IMR-90 (cell line): ENCODE measurements at regions not wholly inside any gene's neighbourhood (a gene's known extent, or its start where the extent isn't known, plus 50 kb on each side); places are given as distances from the start of the nearest gene placed in this dataset.

Source experiments
- ATAC-seq: fragments of 200-7000 bp; cut with Tn5 transposase; 2 replicates; pipeline ENCODE4 v1.9.1; 2020; ENCODE audit warnings: low read depth, mild to moderate bottlenecking, moderate library complexity
- BruUV-seq: library from RNA; stranded (reverse); fragments of 400-500 nt; replicated peaks from 2 replicates; lab custom pipeline; 2021; lab: Mats Ljungman, UMichigan
- CTCF ChIA-PET: fragments of 300-600 bp; formaldehyde crosslinking; extraction: SDS; loops from one replicate; lab custom pipeline; 2021; ENCODE audit warnings: antibody characterized with exemption; lab: Yijun Ruan, JAX
- POLR2A ChIA-PET: fragments of 300-600 bp; sonication (Branson Sonifier 250); formaldehyde crosslinking; loops from one replicate; lab custom pipeline; 2022; ENCODE audit warnings: antibody characterized with exemption; ENCODE audit not compliant: unreplicated experiment; lab: Charles Lee
- DNase-seq: peaks from one replicate; pipeline ENCODE4 v3.0.0; 2013
- H2AFZ ChIP-seq: replicated peaks from 2 replicates; pipeline ENCODE3; 2013; ENCODE audit warnings: low read length, mild to moderate bottlenecking; ENCODE audit not compliant: poor library complexity
- H2AK5ac ChIP-seq: 2 replicates; pipeline ENCODE4 v1.6.1; 2013; ENCODE audit warnings: low read depth, low read length, inconsistent platforms
- H2AK9ac ChIP-seq: replicated peaks from 2 replicates; pipeline ENCODE3; 2013; ENCODE audit warnings: mild to moderate bottlenecking, low read depth, low read length, moderate library complexity; ENCODE audit not compliant: poor library complexity
- H2BK120ac ChIP-seq: 2 replicates; pipeline ENCODE4 v1.6.1; 2013; ENCODE audit warnings: low read depth, low read length, inconsistent platforms
- H2BK15ac ChIP-seq: 3 replicates; pipeline ENCODE4 v1.6.1; 2013; ENCODE audit warnings: low read depth, low read length, inconsistent platforms
- H2BK20ac ChIP-seq: 2 replicates; pipeline ENCODE4 v1.6.1; 2013; ENCODE audit warnings: low read depth, mild to moderate bottlenecking, inconsistent platforms, low read length, moderate library complexity
- H2BK5ac ChIP-seq: 2 replicates; pipeline ENCODE4 v1.6.1; 2013; ENCODE audit warnings: mild to moderate bottlenecking, low read depth, low read length, inconsistent platforms; ENCODE audit not compliant: poor library complexity, severe bottlenecking
- H3K14ac ChIP-seq: replicated peaks from 2 replicates; pipeline ENCODE4 v1.6.1; 2013; ENCODE audit warnings: low read depth, low read length, inconsistent platforms
- H3K18ac ChIP-seq: 2 replicates; pipeline ENCODE4 v1.6.1; 2013; ENCODE audit warnings: low read depth, low read length, control low read depth
- H3K23ac ChIP-seq: 2 replicates; pipeline ENCODE4 v1.6.1; 2013; ENCODE audit warnings: low read depth, low read length, inconsistent platforms
- H3K27ac ChIP-seq: 2 replicates; pipeline ENCODE4 v1.5.1; 2013; ENCODE audit warnings: mild to moderate bottlenecking, control low read depth, low read length; ENCODE audit not compliant: insufficient read depth
- H3K27me3 ChIP-seq: 2 replicates; pipeline ENCODE4 v1.6.1; 2013; ENCODE audit warnings: low read length; ENCODE audit not compliant: control insufficient read depth, insufficient read depth
- H3K36me3 ChIP-seq: 2 replicates; pipeline ENCODE4 v1.6.1; 2013; ENCODE audit warnings: low read length, mixed read lengths; ENCODE audit not compliant: control insufficient read depth, insufficient read depth
- H3K4ac ChIP-seq: 2 replicates; pipeline ENCODE4 v1.6.1; 2013; ENCODE audit warnings: low read depth, low read length, inconsistent platforms
- H3K4me1 ChIP-seq: 2 replicates; pipeline ENCODE4 v1.6.1; 2013; ENCODE audit warnings: low read length, mixed read lengths; ENCODE audit not compliant: control insufficient read depth, insufficient read depth
- H3K4me2 ChIP-seq: 2 replicates; pipeline ENCODE4 v1.6.1; 2013; ENCODE audit warnings: low read depth, mild to moderate bottlenecking, control low read depth, low read length, moderate library complexity
- H3K4me3 ChIP-seq: 2 replicates; pipeline ENCODE4 v1.5.1; 2013; ENCODE audit warnings: low read depth, mild to moderate bottlenecking, control low read depth, low read length, moderate library complexity; ENCODE audit not compliant: insufficient read depth
- H3K56ac ChIP-seq: 2 replicates; pipeline ENCODE4 v1.6.1; 2013; ENCODE audit warnings: low read length, inconsistent platforms; ENCODE audit not compliant: insufficient read depth; ENCODE audit errors: extremely low read depth
- H3K79me1 ChIP-seq, 2 experiments: 2 replicates each; pipeline ENCODE4 v1.6.1; 2013; ENCODE audit warnings: low read length in 2 of 2, inconsistent platforms in 1 of 2, low read depth in 1 of 2
- H3K9ac ChIP-seq: 2 replicates; pipeline ENCODE4 v1.6.1; 2013; ENCODE audit warnings: low read depth, low read length, control low read depth
- H3K9me1 ChIP-seq: 2 replicates; pipeline ENCODE4 v1.6.1; 2013; ENCODE audit warnings: low read length, inconsistent platforms; ENCODE audit not compliant: insufficient read depth
- H3K9me3 ChIP-seq: 2 replicates; pipeline ENCODE4 v1.6.1; 2013; ENCODE audit warnings: low read length; ENCODE audit not compliant: control insufficient read depth, insufficient read depth
- H4K20me1 ChIP-seq: 2 replicates; pipeline ENCODE4 v1.6.1; 2013; ENCODE audit warnings: low read length, inconsistent platforms; ENCODE audit not compliant: insufficient read depth
- H4K5ac ChIP-seq: 2 replicates; pipeline ENCODE4 v1.6.1; 2013; ENCODE audit warnings: mild to moderate bottlenecking, low read depth, low read length, control low read depth
- H4K8ac ChIP-seq, 2 experiments: 2 replicates each; pipeline ENCODE4 v1.6.1; 2013; ENCODE audit warnings: low read depth in 2 of 2, low read length in 2 of 2, control low read depth in 1 of 2, inconsistent platforms in 1 of 2
- H4K91ac ChIP-seq: 2 replicates; pipeline ENCODE4 v1.6.1; 2013; ENCODE audit warnings: low read depth, low read length, inconsistent platforms; ENCODE audit not compliant: insufficient read depth
- FOS ChIP-seq: fragments of 150-350 bp; IDR thresholded peaks from 2 replicates; pipeline ENCODE4 v1.6.1; 2016; ENCODE audit warnings: low read depth, low read length
- RAD21 ChIP-seq: IDR thresholded peaks from 2 replicates; pipeline ENCODE4 v1.6.1; 2012; ENCODE audit warnings: low read length, improper control_type of control experiment
- RCOR1 ChIP-seq: IDR thresholded peaks from 2 replicates; pipeline ENCODE4 v1.6.1; 2012; ENCODE audit warnings: mild to moderate bottlenecking, low read length, improper control_type of control experiment; ENCODE audit not compliant: insufficient replicate concordance
- WGBS, 2 experiments: methylation state at CpG; one replicate each; pipeline versions ENCODE4 v1.1.5 to v1.1.7; 2013; ENCODE audit warnings: missing lambda C conversion rate in 2 of 2; ENCODE audit not compliant: insufficient read length in 1 of 2; ENCODE audit errors: extremely low coverage in 2 of 2; 5-methylcytosine and 5-hydroxymethylcytosine counted together
- dilution Hi-C: fragments of 300-500 bp; cut with HindIII; formaldehyde crosslinking; loops from one replicate; pipeline ENCODE4 v1.14.3; 2018; ENCODE audit warnings: low sequenced_read_pairs; ENCODE audit not compliant: unreplicated experiment
- in situ Hi-C: fragments of 300-500 bp; cut with MboI; formaldehyde crosslinking; loops from 3 replicates; pipeline ENCODE4 v1.14.3; 2019; ENCODE audit warnings: low sequenced_read_pairs, inconsistent platforms, mixed read lengths
- intact Hi-C: fragments of 100-400 bp; cut with micrococcal nuclease; formaldehyde crosslinking; loops from 2 replicates; pipeline ENCODE4 v1.10.0; 2022

GRCh38 chr5:5795074-5795771 lies 372.7 kb downstream of the ICE1 start:
- no peak overlapping the region for H3K27ac ChIP-seq
- peaks cover 13% of the 10 kb centered on the region for H3K9me3 ChIP-seq
- H4K8ac ChIP-seq, result no peak overlapping the region
- H2BK20ac ChIP-seq, result no peak overlapping the region
- H3K4me3 ChIP-seq, result no peak overlapping the region
- WGBS, 2 experiments, result 36% methylated on average over 4 of the region's 14 CpGs; no CpG with 5 or more reads in 1 of the 2 experiments
- H3K14ac ChIP-seq, result no peak overlapping the region
- H2AFZ ChIP-seq, result no peak overlapping the region
- ATAC-seq, result no peak
- H2BK120ac ChIP-seq, result no peak overlapping the region
- in situ Hi-C loops (no loop called here), dilution Hi-C loops (no loop called here), intact Hi-C loops (no loop called here)
- H3K4me1 ChIP-seq, result no peaks in the 10 kb centered on the region
- H3K36me3 ChIP-seq, result no peaks in the 10 kb centered on the region
- H3K27me3 ChIP-seq, result no peaks in the 10 kb centered on the region
- no peaks in the 10 kb centered on the region for H3K79me1 ChIP-seq
- no peak overlapping the region for H2BK15ac ChIP-seq
- BruUV-seq, result no TSS peak
- no peak overlapping the region for H3K18ac ChIP-seq
- no peak overlapping the region for H3K4ac ChIP-seq
- H2AK5ac ChIP-seq, result no peak overlapping the region
- no peaks in the 10 kb centered on the region for H3K9me1 ChIP-seq
- H4K91ac ChIP-seq, result no peak overlapping the region
- H2AK9ac ChIP-seq, result no peak overlapping the region
- no peaks in the 10 kb centered on the region for H4K20me1 ChIP-seq
- no peak overlapping the region for H3K9ac ChIP-seq
- ChIA-PET CTCF (no interaction called here), POLR2A (no interaction called here)
- H3K4me2 ChIP-seq, result no peak overlapping the region
- TF ChIP-seq RCOR1 (no peak), FOS (no peak), RAD21 (no peak)
- H2BK5ac ChIP-seq, result no peak overlapping the region
- no peak overlapping the region for H4K5ac ChIP-seq
- no peak overlapping the region for H3K23ac ChIP-seq
- no peak overlapping the region for H3K56ac ChIP-seq
- no peak for DNase-seq
